ENCODE measurements at regions not wholly inside any gene's neighbourhood (a gene's known extent, or its start where the extent isn't known, plus 50 kb on each side); places are given as distances from the start of the nearest gene placed in this dataset.

- H3K27me3 ChIP-seq (ENCODE audit: control insufficient read depth, insufficient read depth, low read length), result no peaks in the 10 kb centered on the region
- no peak for ATAC-seq
- ChIA-PET POLR2A (no interaction called here), CTCF (no interaction called here)
- no peak overlapping the region for H3K27ac ChIP-seq (ENCODE audit: low read length)
- BruUV-seq (replicated peaks), result no TSS peak
- no peaks in the 10 kb centered on the region for H3K9me3 ChIP-seq (ENCODE audit: control insufficient read depth, insufficient read depth, low read depth, low read length)
- no peak overlapping the region for H3K4me3 ChIP-seq (ENCODE audit: low read depth in 2 of 2, low read length in 2 of 2)
- peak; percentile 13 for DNase-seq (ENCODE audit: low read depth, low spot score)
- TF ChIP-seq SIN3A (IDR thresholded peaks at IDR 0.05; ENCODE audit: borderline replicate concordance, insufficient read depth, low read depth, low read length) (no peak), CTCF (IDR thresholded peaks at IDR 0.05) (peak; percentile 86)
- H3K4me1 ChIP-seq (ENCODE audit: control insufficient read depth, insufficient read depth, low read length), result no peaks in the 10 kb centered on the region
- H3K36me3 ChIP-seq (ENCODE audit: control insufficient read depth, insufficient read depth, low read length), result no peaks in the 10 kb centered on the region
- in situ Hi-C loops (cut with HindIII; ENCODE audit: low pct_unique_long_range_greater_than_20kb, low sequenced_read_pairs) (no loop called here), intact Hi-C loops (cut with micrococcal nuclease; ENCODE audit: unreplicated experiment) (no loop called here)
Measured at GRCh38 chr5:6837519-6838110, 124.4 kb downstream of the TENT4A start.

GRCh38 chr5:6838736-6839135, 125.5 kb downstream of the TENT4A start:
- Histone ChIP-seq H3K9me3 (ENCODE audit: control insufficient read depth, insufficient read depth, low read depth, low read length) (no peaks in the 10 kb centered on the region), H3K4me1 (ENCODE audit: control insufficient read depth, insufficient read depth, low read length) (no peaks in the 10 kb centered on the region), H3K27ac (ENCODE audit: low read length) (no peak overlapping the region), H3K4me3 (ENCODE audit: low read depth in 2 of 2, low read length in 2 of 2) (no peak overlapping the region), H3K27me3 (ENCODE audit: control insufficient read depth, insufficient read depth, low read length) (no peaks in the 10 kb centered on the region), H3K36me3 (ENCODE audit: control insufficient read depth, insufficient read depth, low read length) (no peaks in the 10 kb centered on the region)
- ATAC-seq (no peak), DNase-seq (ENCODE audit: low read depth, low spot score) (no peak)
- in situ Hi-C loops (cut with HindIII; ENCODE audit: low pct_unique_long_range_greater_than_20kb, low sequenced_read_pairs), result no loop called here
- no TSS peak for BruUV-seq (replicated peaks)
- TF ChIP-seq CTCF (IDR thresholded peaks at IDR 0.05), result no peak
- TF ChIP-seq, protein P1, sequence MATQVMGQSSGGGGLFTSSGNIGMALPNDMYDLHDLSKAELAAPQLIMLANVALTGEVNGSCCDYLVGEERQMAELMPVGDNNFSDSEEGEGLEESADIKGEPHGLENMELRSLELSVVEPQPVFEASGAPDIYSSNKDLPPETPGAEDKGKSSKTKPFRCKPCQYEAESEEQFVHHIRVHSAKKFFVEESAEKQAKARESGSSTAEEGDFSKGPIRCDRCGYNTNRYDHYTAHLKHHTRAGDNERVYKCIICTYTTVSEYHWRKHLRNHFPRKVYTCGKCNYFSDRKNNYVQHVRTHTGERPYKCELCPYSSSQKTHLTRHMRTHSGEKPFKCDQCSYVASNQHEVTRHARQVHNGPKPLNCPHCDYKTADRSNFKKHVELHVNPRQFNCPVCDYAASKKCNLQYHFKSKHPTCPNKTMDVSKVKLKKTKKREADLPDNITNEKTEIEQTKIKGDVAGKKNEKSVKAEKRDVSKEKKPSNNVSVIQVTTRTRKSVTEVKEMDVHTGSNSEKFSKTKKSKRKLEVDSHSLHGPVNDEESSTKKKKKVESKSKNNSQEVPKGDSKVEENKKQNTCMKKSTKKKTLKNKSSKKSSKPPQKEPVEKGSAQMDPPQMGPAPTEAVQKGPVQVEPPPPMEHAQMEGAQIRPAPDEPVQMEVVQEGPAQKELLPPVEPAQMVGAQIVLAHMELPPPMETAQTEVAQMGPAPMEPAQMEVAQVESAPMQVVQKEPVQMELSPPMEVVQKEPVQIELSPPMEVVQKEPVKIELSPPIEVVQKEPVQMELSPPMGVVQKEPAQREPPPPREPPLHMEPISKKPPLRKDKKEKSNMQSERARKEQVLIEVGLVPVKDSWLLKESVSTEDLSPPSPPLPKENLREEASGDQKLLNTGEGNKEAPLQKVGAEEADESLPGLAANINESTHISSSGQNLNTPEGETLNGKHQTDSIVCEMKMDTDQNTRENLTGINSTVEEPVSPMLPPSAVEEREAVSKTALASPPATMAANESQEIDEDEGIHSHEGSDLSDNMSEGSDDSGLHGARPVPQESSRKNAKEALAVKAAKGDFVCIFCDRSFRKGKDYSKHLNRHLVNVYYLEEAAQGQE (IDR thresholded peaks at IDR 0.05; ENCODE audit: insufficient read depth in 1 of 2, low read depth in 2 of 2, low read length in 1 of 2), result no peak
- TF ChIP-seq TCF7L2 (IDR thresholded peaks at IDR 0.05; ENCODE audit: low read depth, low read length), result no peak
- no peak for TF ChIP-seq POLR2AphosphoS5 (IDR thresholded peaks at IDR 0.05; ENCODE audit: low read depth, low read length)
- no peak for TF ChIP-seq SIN3A (IDR thresholded peaks at IDR 0.05; ENCODE audit: borderline replicate concordance, insufficient read depth, low read depth, low read length)
- ChIA-PET POLR2A (interaction anchor here (0.7 kb wide), 1 partner anchor 365 kb away, joined by 3 read pairs; no protein-coding TSS in a partner anchor), CTCF (no interaction called here)
- intact Hi-C loops (cut with micrococcal nuclease; ENCODE audit: unreplicated experiment), result no loop called here

Data from Panc1 (cell line).